22Rv1 (cell line): ENCODE measurements at regions not wholly inside any gene's neighbourhood (a gene's known extent, or its start where the extent isn't known, plus 50 kb on each side); places are given as distances from the start of the nearest gene placed in this dataset.

Experiments
- CTCF ChIP-seq: fragments of 450-650 bp; IDR thresholded peaks from 2 replicates; pipeline ENCODE4 v1.5.1; 2017; ENCODE audit warnings: mild to moderate bottlenecking
- ZFX ChIP-seq: fragments of 450-650 bp; IDR thresholded peaks from 2 replicates; pipeline ENCODE4 v1.6.1; 2017; ENCODE audit warnings: antibody characterized with exemption, borderline replicate concordance

GRCh38 chr1:244318078-244318477 lies 133.6 kb downstream of the ADSS2 start:
- no peak for TF ChIP-seq CTCF
- no peak for TF ChIP-seq ZFX
